HG03558 (cell line): ENCODE measurements at regions not wholly inside any gene's neighbourhood (a gene's known extent, or its start where the extent isn't known, plus 50 kb on each side); places are given as distances from the start of the nearest gene placed in this dataset.

Source experiments
- ATAC-seq: cut with Tn5 transposase; IDR thresholded peaks from one replicate; pipeline ENCODE4 v1.9.1; 2021; ENCODE audit warnings: moderate number of reproducible peaks; ENCODE audit not compliant: unreplicated experiment; ENCODE audit errors: extremely low read depth

DNA sequence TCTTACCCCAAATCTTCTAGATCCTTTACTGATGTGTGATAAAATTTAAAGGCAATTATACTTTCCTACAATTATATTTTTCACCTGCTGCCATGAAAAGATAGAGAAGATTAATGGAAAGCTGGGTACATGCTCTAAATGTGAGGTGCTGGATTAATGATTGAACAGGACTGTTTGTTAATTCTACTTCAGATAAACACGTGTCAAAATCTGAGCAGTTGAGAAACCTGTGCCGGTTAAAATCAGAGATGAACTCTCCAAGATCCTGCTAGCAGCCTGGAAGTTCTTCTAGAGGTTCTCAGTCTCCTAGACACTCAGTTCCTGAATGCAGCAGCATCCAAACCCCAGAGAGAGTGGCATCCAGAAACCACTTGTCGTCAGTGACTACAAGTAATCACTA lies 69.2 kb downstream of the INHBA start:
- no peak for ATAC-seq

DNA sequence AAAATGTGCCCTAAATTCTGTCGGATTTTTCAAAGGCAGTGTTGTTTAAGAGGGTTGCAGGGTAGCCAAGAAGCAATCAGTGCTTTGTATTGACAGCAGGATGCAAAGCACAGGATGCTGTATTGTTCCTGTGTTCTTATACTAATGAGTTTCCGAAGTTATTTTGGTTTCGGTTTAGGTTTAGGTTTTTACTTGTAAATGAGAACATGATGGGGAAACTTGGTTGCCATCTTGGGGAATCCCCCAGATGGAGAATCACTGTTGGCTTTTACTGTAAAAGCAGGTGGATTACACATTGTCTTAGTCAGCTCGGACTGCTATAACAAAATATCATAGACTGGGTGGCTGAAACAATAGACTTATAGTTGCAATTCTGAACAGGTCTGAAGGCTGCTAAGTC lies 72.1 kb downstream of the INHBA start:
- peak; percentile 89 for ATAC-seq

DNA sequence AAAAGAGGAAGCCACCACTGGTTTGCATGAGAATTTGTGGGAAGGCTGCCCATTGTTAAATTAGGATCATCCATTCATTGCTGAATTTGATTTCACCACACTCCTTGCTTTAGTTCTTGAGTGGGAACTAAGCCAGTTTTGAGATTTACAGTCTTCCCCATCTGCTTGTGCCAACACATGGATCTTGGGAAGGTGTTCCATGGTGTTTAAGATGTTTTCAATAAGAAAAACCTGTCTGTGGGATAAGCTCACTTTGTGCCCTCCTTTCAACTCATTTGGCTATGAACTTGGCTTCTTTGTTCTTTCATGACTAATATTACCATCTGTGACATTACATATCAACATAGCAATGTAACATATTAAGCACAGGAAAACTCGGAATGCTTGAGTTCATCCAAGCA lies 73.2 kb downstream of the INHBA start:
- no peak for ATAC-seq

DNA sequence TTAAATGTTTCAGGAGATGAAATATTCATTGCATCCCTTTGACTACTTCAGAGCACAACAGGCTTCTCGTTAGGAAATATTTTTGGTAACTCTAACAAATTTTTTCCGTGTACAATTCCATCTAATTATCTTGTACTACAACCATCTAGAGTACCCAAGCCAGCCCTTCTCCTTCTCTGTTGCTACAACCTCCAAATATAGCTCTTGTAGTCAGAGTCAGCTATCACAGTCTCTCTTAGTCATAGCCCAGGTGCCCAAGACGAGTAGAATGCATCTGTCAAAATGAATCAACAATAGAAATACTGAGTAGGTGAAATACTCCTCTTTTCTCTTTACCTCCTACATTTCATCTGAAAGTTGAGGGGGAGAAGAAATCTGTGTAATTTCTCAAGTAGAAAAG lies 74.0 kb downstream of the INHBA start:
- ATAC-seq = no peak

DNA sequence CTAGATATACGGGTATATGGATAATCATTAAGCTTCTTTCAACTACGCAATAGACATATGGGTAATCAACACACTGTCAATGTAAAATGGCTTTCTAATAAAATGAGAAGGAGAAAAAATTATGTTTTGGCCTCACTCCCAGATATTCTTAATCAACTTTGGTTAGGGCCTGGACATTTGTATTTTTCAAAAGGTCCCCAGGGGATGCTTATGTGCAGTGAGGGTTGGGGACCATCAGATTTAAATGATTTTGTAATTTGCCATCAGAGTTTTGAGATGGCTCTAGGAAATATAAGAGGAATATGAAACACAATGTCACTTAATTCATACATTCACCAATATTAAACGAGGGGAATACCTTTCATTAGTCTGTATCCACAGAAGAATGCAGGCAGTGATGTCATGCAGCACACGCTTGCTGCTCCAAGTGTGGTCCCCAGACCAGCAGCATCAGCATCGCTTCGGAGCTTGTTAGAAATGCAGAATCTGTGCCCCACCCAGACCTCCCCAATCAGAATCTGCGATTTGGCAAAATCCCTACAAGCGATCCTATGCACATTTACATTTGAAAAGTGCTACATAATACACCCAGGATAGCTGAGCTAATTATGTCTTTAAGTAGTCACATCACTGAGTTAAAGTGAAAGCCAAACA lies 75.1 kb downstream of the INHBA start:
- ATAC-seq = no peak

DNA sequence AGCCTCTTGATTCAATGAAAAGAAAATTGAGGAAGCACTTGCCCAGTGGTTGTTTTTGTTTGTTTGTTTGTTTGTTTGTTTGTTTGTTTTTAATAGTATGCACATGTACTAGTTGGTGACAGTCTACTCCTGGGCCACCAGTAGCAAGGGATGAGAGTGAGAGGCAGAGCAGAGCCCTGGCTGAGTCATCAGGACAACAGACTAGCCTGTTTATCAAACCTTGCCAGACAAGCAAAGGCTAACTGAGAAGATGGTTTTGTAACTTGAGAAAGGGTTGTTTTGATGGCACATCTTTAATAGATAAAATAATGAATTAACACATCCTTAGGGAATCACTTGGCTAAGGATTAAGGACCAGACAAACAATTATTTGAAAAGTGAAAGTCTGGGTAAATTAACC lies 78.1 kb downstream of the INHBA start:
- no peak for ATAC-seq

DNA sequence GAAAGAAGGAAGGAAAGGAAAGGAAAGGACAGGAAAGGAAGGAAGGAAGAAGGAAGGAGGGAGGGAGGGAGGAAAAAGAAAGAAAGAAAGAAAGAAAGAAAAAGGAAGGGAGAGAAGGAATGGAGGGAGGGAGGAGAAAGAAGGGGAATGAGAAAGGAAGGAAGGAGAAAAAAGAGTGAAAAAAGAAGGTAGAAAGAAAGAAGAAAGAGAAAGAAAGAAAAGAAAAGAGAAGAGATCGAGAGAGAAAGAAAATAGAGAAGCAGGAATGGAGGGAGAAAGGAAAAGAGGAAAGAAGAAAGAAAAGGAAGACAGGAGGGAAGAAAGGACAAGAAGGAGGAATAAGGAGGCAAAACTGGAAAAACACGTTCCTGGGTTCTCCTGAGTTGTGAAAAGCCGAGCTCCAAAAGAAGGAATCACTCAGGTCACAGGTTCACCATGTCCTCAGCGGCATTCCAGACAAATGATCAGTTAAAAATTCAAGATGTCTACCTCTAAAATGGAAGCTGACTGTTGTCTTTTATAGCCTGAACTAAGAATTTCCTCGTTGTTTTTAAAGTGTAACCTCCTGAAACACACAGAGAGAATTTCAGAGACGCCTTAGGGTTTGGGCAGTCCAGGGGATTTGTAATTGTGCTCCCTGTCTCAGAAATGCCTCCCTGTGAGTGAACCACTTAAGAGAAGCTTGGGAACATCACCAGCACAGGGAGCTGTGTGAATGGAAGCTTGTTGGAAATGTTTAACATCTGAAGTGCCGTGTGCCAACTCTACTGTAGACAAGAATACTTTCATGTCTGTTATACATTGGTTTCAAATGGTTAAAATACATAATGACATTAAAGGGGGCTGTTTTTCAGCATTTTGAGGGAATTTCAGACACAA lies 80.7 kb downstream of the INHBA start:
- no peak for ATAC-seq

DNA sequence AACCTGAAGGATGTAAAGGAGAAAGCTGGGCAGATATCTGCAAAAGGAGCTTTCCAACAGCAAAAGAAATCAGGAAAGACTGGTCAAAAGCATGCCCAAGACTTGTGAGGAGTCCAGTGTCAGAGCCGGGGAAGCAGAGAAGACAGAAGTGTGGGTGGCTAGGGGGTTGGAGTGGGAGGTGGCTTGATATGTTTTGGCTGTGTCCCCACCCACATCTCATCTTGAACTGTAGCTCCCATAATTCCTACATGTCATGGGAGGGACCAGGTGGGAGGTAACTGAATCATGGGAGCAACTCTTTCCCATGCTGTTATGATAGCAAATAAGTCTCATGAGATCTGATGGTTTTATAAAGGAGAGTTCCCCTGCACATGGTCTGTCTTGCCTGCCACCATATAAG lies 84.9 kb downstream of the INHBA start:
- no peak for ATAC-seq

DNA sequence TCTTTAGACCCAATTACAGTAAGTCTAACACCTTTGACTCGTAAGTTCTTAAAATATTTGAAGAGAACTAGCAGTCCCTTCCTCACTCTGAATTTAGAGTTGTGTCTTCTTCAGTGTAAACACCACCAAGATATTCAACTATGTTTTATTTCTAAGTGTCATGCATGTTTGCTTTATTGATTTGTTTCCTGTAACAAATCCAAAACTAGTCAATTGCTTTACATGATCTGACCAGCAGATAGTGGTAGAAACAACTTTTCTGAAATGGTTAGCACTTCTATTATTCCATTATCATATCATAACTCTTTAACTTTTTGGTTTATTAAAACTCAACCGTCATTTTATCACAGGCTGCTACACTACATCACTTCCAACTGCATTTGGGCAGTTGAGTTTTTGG lies 90.1 kb downstream of the INHBA start:
- no peak for ATAC-seq

DNA sequence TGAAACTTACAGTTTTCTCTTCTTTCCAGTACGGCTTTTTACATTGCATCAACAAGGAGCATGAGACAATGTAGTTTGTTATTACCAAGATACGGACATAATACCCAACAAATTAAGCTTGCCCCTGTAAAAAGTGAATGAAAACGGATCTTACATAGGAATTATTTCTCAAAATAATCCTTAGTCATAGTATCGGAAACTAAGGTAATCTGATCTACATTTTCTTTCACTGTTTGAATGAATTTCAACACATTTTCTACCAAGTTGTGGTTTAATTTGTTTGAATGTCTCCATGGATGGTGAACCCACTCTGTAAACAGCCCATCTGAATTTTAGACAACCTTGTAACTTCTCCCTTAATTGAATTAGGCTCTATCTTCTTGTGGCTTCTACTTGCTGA lies 90.5 kb downstream of the INHBA start:
- no peak for ATAC-seq

DNA sequence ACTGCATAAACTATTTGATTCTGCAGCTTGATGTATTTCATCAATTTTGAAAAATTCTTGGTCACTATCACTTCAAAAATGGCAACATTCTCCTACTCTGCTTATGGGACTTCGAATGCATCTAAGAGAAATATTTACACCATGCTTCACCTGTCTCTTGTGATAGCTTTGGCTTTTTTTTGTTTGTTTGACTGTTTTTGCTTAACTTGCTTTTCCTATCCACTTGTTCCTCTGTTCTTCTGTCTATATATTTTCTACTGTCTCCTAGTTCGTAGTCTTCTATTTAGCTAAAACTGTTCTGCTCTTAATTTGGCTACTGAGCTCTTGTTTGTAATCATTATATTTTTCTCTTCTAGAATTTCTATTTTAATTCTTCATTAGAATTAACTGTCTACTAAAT lies 94.4 kb downstream of the INHBA start:
- no peak for ATAC-seq

DNA sequence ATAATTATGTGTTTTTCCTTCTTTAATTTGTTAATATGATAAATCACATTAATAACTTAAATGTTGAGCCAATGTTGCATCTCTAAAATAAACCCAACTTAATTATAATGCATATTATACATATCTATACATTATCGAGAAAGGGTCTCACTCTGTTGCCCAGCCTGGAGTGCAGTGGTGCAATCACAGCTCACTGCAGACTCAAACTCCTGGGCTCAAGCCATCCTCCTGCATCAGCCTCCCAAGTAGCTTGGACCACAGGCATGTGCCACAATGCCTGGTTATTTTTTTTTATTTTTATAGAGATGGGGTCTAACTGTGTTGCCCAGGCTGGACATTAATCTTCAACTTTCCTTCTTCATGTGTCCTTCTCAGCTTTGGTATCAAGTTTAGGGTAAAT lies 98.9 kb downstream of the INHBA start:
- ATAC-seq = no peak

DNA sequence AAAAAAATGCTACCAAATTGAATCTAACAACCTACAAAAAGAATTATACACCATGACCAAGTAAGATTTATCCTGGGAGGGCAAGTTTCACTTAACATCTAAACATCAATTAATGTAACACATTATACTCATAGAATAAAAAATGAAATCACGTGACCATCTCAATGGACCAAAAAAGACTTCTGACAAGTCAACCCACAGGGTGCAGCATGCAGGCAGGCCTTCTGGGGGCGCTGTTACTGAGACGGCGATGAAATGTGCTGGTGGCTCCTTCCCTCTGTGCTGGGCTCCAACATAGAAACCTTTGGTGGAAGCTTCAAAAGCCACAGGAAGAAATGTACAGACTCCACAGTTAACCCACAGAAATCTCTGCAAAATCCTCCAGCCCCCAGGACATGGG lies 103.1 kb downstream of the INHBA start:
- no peak for ATAC-seq

DNA sequence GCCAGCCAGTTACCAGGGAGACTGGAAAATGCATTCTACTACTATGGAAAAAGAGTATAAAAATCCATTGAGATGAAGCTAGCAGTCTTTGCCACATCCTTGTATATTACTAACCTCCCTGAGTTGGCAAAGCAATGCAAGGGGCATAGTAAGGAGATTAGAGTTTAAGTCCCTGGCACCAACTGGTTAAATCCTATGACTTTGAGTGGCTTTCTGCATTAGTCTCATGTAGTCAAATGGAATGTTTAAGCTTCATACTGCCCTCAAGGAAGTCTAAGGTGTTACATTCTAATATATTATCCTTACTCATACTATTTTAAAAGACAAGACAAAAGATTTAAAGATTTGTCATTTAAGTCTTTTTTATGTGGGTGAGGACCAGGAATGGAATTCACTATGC lies 110.1 kb downstream of the INHBA start:
- no peak for ATAC-seq

DNA sequence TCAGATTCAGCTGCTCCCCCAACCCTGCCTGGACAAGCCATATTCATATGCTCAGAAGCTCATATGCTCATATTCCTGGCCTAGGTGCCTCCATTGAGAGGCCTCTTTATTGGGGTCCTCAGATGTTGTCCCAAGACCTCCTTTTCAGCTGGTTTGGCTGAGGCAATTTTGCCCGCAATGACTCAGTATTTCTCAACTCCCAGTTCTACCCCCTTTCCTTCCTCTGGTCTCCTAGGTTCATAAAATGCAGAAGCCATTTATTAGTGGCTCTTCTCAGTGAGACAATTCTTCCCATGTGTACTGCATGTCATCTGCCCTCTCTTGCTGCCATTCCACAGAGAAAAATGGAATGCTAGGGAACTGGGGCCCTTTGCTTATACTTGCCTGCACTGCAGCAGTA lies 110.7 kb downstream of the INHBA start:
- ATAC-seq = no peak

DNA sequence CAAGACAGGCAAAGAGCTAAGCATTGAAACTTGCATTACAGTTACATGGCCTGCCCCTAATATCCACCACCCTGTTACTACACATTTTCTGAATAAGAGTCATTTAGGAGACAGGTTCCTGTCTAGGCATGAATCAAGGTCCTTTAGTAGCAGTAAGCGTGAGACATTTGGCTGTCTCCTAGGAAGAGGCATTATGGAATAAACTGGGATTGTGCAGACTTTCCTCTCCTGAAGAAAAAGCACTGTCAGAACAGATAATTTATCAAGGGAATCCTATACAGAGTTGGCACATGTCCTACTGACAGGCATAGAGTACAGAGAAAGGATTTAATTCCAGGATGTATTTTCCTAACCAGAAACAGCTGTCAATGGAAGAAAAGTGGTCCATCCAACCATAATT lies 111.9 kb downstream of the INHBA start:
- no peak for ATAC-seq

DNA sequence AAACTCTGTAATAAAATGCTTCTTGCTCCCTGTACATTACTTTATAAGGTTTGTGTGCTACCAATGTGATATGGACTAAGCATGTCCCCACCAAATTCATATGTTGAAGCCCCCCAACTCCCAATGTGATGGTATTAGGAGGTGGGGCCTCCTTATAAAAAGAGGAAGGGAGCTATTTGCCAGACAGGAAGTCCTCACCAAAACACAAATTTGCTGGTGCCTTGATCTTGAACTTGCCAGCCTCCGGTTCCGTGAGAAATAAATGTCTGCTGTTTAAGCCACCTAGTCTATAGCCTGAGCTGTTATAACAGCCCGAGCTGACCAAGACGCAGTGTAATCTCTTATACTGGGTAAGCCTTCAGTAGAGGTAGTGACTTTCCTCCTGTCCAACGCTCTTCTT lies 114.5 kb downstream of the INHBA start:
- no peak for ATAC-seq

DNA sequence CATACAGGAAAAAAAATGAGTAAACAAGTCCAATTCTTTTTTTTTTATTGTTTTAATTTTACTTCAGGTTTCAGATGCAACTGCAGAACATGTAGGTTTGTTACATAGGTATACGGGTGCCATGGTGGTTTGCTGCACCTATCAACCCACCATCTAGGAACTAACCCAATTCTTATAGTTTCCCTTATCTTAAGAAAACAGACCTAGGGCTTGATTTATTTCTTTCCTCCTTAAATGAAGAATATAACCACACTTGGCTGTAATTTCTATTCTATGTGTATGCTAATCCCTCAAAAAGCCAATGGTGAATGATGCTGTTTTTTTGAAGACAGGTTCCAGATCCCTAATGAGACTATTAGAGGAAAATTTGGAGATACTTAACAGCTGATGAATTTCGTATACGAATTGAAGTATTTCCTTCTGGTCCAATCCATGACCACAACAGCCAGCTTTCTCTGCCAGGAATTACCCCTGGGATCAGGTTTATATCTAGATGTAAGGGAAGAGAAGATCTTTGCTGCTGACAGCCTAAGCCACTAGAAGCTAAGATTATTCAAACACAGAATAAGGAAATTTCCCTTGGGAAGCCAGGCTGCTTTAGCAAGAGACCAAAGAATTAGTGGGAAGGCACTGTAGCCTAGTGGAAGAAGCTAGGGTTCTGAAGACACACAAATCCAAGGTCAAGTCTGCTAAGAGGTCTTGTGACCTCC lies 115.8 kb downstream of the INHBA start:
- no peak for ATAC-seq

DNA sequence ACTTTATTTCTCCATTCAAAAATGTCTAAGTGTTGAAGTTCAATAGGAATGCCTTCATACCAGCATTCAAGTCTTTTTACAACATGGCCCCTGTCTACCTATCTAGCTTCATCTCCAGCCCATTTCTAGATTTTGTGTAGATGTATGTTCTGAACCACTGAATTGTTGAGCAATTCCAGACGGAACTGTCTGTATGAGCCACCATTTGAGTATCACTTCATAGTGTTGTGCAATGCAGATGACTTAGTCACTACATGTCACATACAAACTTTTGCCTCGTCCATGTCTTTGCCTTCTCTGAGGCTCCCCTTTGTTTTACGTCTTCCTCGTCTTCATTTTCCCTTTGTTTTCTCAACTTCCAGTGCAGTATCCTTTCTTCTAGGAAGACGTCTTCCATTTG lies 118.1 kb downstream of the INHBA start:
- no peak for ATAC-seq

DNA sequence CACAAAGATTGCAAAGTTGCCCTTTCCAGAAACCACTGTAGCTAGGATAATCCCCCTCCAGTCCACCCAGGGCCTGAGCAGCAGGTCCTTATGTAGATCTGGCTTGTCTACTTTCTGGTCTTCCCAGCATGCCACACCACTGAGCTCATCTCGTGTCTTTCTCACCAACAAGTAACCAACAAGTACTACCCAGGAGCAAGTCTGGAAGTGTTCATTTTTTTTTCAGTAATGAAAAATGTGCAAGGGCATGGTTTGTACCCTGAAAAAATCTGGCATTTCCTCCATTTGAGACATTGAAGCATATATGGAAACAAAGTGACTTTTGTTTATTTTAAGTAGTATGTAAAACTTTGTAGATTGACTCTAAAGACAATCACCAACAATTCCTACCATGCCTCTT lies 120.8 kb downstream of the INHBA start:
- no peak for ATAC-seq

DNA sequence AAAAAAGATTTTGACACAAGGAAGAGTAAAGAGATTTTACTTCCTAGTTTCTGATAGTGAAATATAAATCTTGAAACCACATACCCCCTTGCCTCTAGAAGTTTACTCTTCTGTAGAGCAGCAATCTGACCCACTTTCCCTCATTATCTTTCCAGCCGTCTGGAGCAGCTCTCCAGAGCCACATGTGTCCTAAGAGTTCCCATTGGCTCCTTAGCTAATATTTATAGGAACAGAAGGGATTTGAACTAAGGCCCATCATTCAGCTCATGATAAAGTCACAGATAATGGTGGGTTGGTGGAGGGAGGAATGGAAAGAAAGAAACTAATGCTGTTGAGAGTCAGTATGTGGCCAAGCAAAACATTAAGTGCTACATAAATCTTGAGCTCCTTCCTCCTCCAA lies 121.8 kb downstream of the INHBA start:
- no peak for ATAC-seq
